Ascending aorta (tissue), 2 donors: ENCODE measurements at regions not wholly inside any gene's neighbourhood (a gene's known extent, or its start where the extent isn't known, plus 50 kb on each side); places are given as distances from the start of the nearest gene placed in this dataset.

ENCODE experiments used
- DNase-seq, 2 donors: peaks; one replicate each; pipeline ENCODE4 v3.0.0-alpha.2; 2019; ENCODE audit warnings: low spot score in 2 of 2
- H3K27ac ChIP-seq, 2 donors: fragments of 200-600 bp; sonication (generic); one replicate each; pipeline ENCODE4 v1.5.1; 2016 to 2017; ENCODE audit warnings: mild to moderate bottlenecking in 1 of 2
- H3K27me3 ChIP-seq: fragments of 200-600 bp; sonication (generic); one replicate; pipeline ENCODE4 v1.5.1; 2017
- H3K36me3 ChIP-seq, 2 donors: fragments of 200-600 bp; sonication (generic); one replicate each; pipeline ENCODE4 v1.5.1; 2016
- H3K4me1 ChIP-seq, 2 donors: fragments of 200-600 bp; sonication (generic); one replicate each; pipeline ENCODE4 v1.5.1; 2016 to 2017; ENCODE audit warnings: mild to moderate bottlenecking in 1 of 2
- H3K4me3 ChIP-seq, 2 donors: fragments of 200-600 bp; sonication (generic); one replicate each; pipeline ENCODE4 v1.5.1; 2016 to 2017; ENCODE audit warnings: mild to moderate bottlenecking in 1 of 2
- H3K9me3 ChIP-seq, 2 donors: fragments of 200-600 bp; sonication (generic); one replicate each; pipeline ENCODE4 v1.5.1; 2016
- CTCF ChIP-seq, 3 experiments: fragments of 200-600 bp in 2 of 3; fragments of 450-650 bp in 1 of 3; sonication (generic) in 2 of 3; IDR thresholded peaks; one replicate each; pipeline ENCODE4 v1.5.1; 2016 to 2019; ENCODE audit warnings: antibody characterized with exemption in 3 of 3, mild to moderate bottlenecking in 1 of 3, moderate library complexity in 1 of 3
- intact Hi-C: fragments of 100-400 bp; cut with DNase I; formaldehyde crosslinking; loops from one replicate; pipeline ENCODE4 v1.15.1; 2023

- Histone ChIP-seq H3K27ac (no peak overlapping the region), H3K27me3 (no peaks in the 10 kb centered on the region), H3K9me3 (no peaks in the 10 kb centered on the region), H3K4me1 (peaks cover 0 to 2% of the 10 kb centered on the region in 2 donors), H3K4me3 (no peak overlapping the region), H3K36me3 (no peaks in the 10 kb centered on the region)
- no peak for TF ChIP-seq CTCF (IDR thresholded peaks at IDR 0.05)
- intact Hi-C loops: no loop called here
- DNase-seq: no peak
These were observed 498.5 kb upstream of the ADAMTS9 start for GRCh38 chr3:65186268-65186667.

DNA sequence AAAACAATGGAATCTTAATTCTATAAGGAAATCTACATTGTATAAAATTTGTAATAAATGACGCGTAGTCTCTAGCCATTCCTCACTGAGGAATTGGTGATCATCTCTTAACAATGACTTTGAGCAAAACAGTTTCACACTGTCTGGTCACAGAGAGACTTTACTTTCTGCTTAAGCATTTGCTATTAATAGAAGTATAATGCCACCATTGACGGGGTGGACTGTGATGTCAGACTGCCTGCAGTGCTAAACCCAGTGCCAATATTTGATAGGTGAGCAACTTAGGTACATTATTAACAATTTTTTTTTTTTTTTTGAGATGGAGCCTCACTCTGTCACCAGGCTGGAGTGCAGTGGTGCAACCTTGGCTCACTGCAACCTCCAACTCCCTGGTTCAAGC lies 494.9 kb upstream of the ADAMTS9 start:
- intact Hi-C loops: no loop called here
- H3K27me3 ChIP-seq: no peaks in the 10 kb centered on the region
- H3K4me1 ChIP-seq: peaks cover 7 to 8% of the 10 kb centered on the region in 2 donors
- no peak overlapping the region for H3K4me3 ChIP-seq
- TF ChIP-seq CTCF (IDR thresholded peaks at IDR 0.05): no peak
- no peaks in the 10 kb centered on the region for H3K9me3 ChIP-seq
- no peaks in the 10 kb centered on the region for H3K36me3 ChIP-seq
- no peak for DNase-seq
- no peak overlapping the region for H3K27ac ChIP-seq

- intact Hi-C loops: no loop called here
- no peaks in the 10 kb centered on the region for H3K36me3 ChIP-seq
- H3K9me3 ChIP-seq: no peaks in the 10 kb centered on the region
- H3K27ac ChIP-seq: peak overlapping the region; percentile 60 to 64
- H3K4me1 ChIP-seq: peaks cover 7 to 8% of the 10 kb centered on the region in 2 donors
- H3K27me3 ChIP-seq: no peaks in the 10 kb centered on the region
- no peak for TF ChIP-seq CTCF (IDR thresholded peaks at IDR 0.05)
- no peak overlapping the region for H3K4me3 ChIP-seq
- no peak for DNase-seq
These were observed 494.3 kb upstream of the ADAMTS9 start for GRCh38 chr3:65182085-65182484.

DNA sequence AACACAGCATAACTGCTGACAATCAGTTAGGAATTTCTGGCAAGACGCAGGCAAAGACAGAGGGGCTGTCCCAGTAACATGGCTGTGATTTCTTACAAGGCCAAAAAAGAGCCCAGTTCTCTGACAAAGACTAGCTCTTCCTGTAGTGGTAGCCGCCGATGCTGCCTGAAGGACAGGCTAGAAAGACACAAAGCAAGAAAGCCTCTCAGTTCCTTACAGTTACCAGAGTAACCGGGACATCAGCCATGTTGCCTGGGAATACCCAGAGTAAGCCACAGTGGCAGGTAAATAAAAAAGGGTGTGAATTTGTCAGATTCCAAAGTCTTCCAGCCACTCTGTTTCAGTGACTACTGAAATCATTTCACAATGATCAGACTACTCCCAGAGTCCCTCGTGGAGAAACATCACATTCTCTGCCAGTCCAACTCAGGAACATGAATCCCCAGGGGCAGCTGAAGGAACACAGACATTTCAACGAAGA lies 493.6 kb upstream of the ADAMTS9 start:
- no peaks in the 10 kb centered on the region for H3K36me3 ChIP-seq
- no peaks in the 10 kb centered on the region for H3K27me3 ChIP-seq
- no peak for DNase-seq
- intact Hi-C loops: no loop called here
- no peaks in the 10 kb centered on the region for H3K9me3 ChIP-seq
- H3K4me3 ChIP-seq: no peak overlapping the region
- TF ChIP-seq CTCF (IDR thresholded peaks at IDR 0.05): no peak
- peaks cover 7 to 8% of the 10 kb centered on the region in 2 donors for H3K4me1 ChIP-seq
- peak overlapping the region; percentile 60 to 64 for H3K27ac ChIP-seq

- intact Hi-C loops: loop anchor here (10.0 kb wide), 1 partner anchor 866 kb away; no protein-coding TSS in a partner anchor
- H3K4me1 ChIP-seq: peaks cover 7 to 8% of the 10 kb centered on the region in 2 donors
- H3K4me3 ChIP-seq: no peak overlapping the region
- DNase-seq: no peak
- no peaks in the 10 kb centered on the region for H3K36me3 ChIP-seq
- TF ChIP-seq CTCF (IDR thresholded peaks at IDR 0.05): no peak
- peak overlapping the region; percentile 62 to 72 for H3K27ac ChIP-seq
- H3K27me3 ChIP-seq: no peaks in the 10 kb centered on the region
- H3K9me3 ChIP-seq: no peaks in the 10 kb centered on the region
These were observed 490.9 kb upstream of the ADAMTS9 start for GRCh38 chr3:65178703-65179102.

DNA sequence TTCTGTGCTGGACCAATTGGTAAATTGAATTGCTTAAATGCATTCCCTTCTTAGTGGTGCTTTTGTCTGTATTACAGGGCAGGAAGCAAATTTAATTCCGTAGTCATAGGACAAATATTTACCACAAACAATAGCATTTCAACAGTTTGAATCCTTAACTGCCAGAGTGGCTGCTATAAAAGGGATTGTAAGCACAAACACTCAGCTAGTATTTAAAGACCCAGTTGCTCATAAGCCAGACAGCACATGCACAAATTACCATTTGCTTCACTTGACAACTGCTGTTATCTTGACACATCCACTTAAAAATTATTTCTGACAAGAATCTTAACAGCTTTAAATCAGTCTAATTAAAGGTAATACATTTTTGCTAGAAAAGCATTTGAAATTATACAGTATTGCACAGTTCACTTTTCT lies 490.2 kb upstream of the ADAMTS9 start:
- Histone ChIP-seq H3K36me3 (no peaks in the 10 kb centered on the region), H3K27ac (peak overlapping the region; percentile 83 to 85), H3K27me3 (no peaks in the 10 kb centered on the region), H3K4me1 (peaks cover 7 to 8% of the 10 kb centered on the region in 2 donors), H3K9me3 (no peaks in the 10 kb centered on the region), H3K4me3 (no peak overlapping the region)
- TF ChIP-seq CTCF (IDR thresholded peaks at IDR 0.05): no peak
- no peak for DNase-seq
- intact Hi-C loops: loop anchor here (10.0 kb wide), 1 partner anchor 867 kb away; no protein-coding TSS in a partner anchor
